Amniotic epithelial cell (primary cell): ENCODE measurements at regions not wholly inside any gene's neighbourhood (a gene's known extent, or its start where the extent isn't known, plus 50 kb on each side); places are given as distances from the start of the nearest gene placed in this dataset.

ENCODE experiments used
- DNase-seq: peaks from one replicate; pipeline ENCODE4 v3.0.0-alpha.2; 2010; ENCODE audit warnings: low read depth

GRCh38 chr16:55943267-55943666, 68.1 kb upstream of the CES5A start:
- DNase-seq: no peak

- no peak for DNase-seq
These were observed 67.6 kb upstream of the CES5A start for GRCh38 chr16:55942821-55943220.

GRCh38 chr16:55941552-55941951, 66.4 kb upstream of the CES5A start:
- no peak for DNase-seq

GRCh38 chr16:55938126-55938525, 63.0 kb upstream of the CES5A start:
- no peak for DNase-seq

GRCh38 chr16:55933038-55933437, 57.9 kb upstream of the CES5A start:
- no peak for DNase-seq

GRCh38 chr16:55930036-55930435, 54.9 kb upstream of the CES5A start:
- no peak for DNase-seq

GRCh38 chr16:55929181-55929580, 54.0 kb upstream of the CES5A start:
- no peak for DNase-seq

GRCh38 chr16:55925242-55925641, 50.1 kb upstream of the CES5A start:
- no peak for DNase-seq
